Skin of body (tissue), 1 donor: ENCODE measurements at regions not wholly inside any gene's neighbourhood (a gene's known extent, or its start where the extent isn't known, plus 50 kb on each side); places are given as distances from the start of the nearest gene placed in this dataset.

Source experiments
- DNase-seq: peaks from one replicate; lab custom pipeline; 2025; lab: John Stamatoyannopoulos, UW

DNA sequence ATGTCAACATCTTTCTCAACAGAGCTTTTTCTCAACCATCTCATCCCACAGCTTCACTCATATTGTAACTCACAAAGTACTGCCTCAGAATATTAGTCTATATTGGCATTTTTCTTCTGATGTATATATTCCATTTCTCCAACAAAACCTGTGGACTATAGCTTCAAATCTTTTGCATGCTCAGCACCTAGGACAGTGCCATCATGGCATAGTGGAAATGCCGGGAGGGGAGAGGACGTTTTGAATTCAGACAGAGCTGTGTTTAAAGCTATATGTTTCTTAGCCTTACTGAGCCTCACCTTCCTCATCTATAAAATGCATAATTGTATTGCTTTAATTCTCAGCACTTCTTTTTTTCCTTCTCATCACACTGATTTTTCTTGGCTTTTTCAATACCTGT, 452.6 kb downstream of the GALC start:
- no peak for DNase-seq

DNA sequence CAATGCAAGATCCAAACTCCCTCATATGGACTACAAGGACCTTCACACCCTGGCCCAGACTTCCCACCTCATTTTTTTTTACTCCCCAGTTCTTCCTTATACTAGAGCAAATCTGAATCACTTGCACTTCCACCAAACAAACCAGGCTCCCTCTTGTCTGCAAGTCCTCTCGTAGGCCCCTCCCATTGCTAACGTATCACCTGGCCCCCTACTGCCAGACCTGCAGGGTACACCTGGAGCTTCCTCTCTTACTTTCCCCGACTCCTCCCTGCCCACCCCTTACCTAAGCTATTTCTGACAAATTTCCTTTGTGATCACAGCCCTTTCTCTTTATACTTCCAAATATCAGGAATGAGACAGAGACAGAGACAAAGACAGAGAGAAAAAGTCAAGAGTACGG, 463.9 kb downstream of the GALC start:
- DNase-seq: no peak

DNA sequence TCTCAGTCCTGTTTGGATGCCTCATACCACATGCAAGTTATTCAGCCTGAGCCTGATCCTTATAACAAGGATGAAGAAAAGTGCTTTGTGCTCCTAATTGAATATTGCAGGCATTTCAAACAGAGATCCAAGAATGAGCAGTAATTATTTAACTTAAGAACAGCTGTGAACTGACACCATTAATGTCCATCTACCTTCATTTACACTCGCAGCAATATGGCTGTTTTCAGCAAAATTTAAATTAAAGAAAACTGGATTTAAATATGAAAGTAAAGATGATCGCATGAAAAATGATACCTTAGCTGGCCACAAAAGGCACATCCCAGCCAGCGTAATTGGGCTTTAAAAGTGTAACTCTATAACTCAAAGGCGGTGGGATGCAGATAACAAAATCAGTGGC, 466.3 kb downstream of the GALC start:
- DNase-seq: no peak

DNA sequence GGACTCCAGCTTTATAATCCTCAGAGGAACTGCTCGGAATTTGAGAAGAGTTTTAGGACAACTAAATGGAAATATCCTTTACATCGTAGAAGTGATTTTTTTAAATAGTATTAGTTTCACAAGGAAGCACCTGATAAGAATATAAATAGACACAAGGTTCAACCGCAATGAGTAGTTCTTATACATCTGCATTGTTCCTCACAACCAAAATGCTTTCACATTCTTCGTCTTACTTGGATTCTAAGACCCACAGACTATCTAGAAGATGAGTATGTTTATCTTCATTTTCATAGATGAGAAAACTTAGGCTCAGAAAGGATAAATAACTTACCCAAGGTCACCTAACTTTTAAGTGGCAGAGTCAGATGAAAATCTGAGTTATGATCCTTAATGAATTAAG, 469.0 kb downstream of the GALC start:
- no peak for DNase-seq

DNA sequence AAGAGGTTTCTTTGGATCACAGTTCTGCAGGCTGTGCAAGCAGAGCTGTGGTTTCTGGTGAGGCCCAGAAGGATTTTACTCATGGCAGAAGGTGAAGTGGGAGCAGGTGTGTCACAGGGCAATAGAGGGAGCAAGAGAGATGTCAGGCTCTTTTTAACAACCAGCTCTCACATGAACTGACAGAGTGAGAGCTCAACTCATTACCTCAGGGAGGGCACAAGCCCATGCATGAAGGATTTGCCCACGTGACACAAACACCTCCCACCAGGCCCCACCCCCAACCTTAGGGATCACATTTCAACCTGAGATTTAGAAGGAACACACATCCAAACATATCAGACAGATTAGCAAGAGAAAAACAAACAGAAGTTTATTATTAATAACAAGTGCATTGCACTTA, 470.4 kb downstream of the GALC start:
- DNase-seq: no peak

DNA sequence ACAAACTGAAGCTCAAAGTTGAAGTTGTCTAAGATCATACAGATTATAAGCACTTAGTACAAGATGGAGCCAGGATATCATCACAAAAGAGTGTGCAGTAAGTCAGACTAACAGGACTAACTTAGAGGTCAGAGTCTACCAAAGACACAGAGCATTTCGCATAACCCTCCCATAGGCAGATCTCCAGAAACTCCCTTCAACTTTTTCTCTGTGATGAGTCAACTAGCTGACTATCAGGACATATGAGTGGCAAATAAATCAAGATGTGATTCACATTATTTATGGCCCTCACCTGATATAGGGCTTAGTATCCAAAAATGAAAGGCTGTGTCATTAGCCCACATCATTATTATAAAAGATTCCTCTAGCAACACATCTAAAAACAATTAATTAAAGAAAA, 484.6 kb downstream of the GALC start:
- no peak for DNase-seq

DNA sequence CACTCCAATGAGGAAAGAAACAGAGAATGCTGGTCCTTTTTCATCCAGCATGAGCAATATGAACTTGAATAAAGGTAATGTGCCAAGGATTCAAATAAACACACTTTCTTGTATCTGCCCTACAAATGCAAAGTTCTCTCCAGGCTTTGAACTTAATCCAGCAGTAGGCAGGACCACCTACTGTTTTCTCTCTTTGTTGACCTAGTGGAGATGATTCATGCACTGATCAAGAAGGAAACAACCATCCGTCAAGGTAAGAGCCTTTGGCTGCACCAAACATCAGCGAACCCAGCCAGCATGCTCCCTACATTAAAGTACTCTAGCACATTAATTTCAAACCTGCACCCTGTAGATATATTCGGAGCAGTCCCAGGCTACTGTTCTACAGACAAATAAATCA, 489.3 kb downstream of the GALC start:
- DNase-seq: no peak

DNA sequence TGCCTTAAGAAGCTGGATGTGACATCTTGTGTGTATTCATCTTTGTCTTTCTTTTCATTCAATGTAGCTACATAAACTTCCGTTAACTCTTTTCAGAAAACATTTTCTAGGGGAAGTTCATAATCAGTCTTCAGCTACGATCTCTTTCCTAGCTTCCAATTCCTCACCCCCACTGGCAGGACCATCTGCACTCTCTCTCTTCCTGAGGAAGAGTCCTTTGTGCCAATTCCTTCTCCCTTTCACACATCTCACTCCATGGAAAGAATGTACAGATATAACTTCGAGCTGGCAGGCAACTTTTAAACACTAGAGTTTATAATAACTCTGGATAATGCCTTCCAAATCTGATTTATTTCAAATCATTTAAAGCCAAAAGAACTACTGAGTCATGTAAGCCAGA, 495.7 kb downstream of the GALC start:
- DNase-seq: no peak

DNA sequence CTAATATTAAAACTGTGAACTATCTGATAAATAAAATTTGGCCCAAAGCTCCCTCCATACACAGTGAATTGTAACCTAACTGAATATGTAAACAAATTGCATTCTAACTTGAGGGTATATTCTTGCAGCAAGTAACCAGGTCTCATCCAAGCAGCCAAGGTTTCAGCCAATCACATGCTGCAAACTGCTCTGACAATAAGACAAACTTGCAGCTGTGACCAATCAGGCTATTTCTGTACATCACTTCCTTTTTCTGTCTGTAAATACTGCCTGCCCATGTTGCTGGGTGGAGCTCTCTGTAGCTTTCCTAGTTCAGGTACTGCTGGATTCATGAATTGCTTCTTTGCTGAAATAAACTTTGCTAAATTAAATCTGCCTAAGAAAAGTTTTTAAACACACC, 499.0 kb downstream of the GALC start:
- DNase-seq: no peak

DNA sequence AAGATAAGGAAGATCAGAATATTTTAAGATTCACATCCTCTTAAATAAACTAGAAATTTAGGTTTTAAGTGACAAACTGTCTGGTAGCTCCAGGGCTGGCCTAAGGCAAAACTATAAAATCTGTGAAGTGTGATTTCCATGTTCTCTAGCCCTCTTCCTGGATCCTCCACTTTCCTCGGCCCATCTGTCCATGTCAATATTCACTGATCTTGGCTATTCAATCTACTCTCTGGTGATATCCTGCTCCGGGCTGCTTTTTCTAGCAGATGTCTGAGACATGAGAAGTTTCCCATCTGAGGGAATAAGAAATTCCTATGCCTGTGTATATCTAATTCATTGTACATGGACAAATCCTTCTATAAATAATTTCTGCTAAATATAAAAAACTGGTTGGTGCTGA, 500.4 kb downstream of the GALC start:
- DNase-seq: no peak

DNA sequence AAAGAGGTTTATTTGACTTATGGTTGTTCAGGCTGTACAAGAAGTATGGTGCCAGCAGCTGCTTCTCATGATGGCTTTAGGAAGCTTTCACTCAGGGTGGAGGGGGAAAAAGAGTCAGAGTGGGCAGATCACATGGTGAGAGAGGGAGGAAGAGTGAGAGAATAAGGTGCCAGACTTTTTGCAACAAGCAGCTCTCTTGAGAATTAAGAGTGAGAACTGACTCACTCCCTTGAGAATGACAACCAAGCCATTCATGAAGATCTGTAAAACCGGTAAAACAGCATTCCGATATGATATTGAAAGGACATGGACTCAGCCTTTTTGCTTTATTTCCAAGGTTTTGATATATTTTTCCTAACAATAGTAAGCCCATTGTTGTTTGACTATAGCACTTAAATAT, 501.2 kb downstream of the GALC start:
- no peak for DNase-seq

DNA sequence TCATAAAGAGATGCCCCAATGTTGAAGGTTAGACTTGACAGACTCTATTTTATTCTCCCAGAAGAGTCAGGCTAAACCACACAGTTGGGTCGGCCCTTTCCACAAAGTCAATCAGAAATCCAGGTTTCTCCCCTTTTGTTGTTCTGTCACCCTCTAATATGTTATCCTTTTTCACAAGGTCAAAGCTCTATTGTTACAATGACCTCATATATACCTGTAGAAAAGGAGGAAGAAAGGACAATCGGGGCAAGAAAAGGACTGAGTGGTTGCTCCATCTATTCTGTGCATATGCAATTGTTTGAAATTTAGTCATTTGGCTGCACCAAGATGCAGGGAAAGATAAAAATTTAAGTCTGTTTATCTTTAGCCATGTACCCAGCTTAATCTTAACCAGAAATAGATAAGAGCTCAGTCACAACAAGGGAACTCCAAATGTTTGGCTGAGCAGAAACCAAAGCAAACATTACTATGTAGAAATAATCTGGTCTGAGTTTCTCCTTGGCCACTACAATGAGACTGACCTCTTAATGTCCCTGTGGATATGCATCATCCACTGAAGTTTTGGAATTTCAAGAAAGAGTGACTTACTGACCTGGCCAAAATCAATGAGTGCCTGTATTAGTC, 503.7 kb downstream of the GALC start:
- no peak for DNase-seq

DNA sequence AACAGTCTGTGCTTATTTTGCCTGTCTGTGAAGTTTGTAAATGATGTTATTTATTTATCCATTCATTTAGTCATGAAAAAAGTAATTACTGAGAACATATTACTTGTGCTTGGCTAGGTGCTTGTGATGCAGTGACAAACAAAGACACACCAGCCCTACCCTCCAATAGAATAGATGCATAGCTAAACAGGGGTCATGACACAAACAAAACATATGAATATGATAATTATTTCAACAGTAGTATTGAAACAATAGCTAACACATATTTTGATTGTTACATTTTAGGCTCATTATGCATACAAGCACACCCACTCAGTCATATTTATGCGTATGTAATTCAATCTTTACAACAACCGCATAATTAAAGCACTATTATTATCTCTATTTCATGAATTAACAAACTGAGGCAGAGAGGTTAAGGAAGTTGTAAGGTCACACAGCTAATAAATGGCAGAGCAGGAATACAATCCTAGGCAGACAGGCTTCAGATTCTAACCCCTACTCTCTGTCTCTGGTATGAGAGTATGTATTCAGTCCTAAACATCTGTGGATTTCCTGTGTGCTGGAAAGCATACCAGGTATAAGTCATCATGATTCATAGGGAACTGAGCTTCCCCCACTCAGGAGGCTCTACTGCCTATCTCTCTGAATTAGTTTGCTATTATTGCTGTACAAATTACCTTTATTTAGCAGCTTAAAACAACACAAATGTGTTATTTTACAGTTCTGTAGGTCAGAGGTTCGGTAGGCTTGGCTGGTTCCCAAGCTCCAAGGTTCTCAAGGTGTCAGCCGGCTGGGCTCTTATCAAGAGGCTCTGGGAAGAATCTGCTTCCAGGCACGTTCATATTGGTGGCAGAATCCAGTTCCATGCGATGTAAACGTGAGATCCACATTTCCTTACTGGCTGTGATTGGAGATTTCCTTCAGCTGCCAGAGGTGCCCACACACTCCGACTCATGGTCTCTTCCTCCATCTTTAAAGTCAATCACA, 509.4 kb downstream of the GALC start:
- no peak for DNase-seq

DNA sequence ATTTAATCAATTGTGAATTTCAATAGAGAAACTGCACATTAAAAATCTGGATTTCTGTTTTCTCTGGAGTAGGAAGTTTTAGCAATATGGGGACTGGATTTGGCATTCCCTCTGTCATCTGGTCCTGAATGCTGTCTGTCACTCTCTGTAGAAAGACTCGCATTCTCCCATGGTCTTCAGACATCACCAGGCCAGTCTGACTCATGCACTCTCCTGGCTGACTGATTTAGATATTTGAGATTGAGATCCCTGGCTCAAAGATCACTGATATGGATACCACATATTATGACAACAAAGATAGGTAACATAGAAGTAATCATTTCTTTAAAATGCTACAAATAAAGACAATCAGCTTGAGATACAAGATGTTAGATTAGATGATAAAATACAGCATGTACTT, 524.5 kb downstream of the GALC start:
- no peak for DNase-seq

DNA sequence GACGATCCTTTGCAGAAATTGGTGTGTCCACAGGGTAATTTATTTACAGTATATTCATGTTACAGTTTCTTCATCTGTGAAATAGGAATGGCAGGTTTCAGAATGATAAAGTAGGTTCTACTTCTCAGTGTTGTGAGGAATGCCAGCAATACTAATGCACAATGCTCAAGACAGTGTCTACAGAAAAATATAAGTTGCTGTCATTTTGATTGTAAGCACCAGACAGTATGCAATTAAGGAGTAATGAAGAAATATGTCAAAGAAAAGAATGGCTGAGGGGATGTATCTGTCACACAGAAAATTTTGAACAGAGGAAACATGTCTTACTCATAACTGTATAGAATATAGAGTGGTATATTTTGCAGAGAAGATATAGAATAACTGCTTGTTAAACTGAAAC, 525.4 kb downstream of the GALC start:
- no peak for DNase-seq

DNA sequence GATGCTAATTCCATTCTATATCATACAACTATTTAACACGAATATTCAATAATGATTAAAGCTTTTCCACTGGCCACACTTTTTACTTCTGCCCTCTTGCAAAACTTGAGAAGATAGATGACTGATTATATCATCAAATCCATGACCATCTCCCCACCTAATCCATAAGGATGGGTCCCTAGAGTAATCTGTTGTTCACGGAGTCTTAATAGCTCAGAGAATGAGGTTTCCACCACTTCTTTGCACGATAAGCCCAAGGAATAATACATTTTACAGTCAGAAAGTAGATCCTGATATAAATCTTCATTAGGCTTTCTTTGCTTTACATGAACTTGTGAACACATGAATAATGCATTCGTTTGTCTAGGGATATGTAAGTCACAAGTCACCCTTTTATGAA, 527.2 kb downstream of the GALC start:
- DNase-seq: no peak

DNA sequence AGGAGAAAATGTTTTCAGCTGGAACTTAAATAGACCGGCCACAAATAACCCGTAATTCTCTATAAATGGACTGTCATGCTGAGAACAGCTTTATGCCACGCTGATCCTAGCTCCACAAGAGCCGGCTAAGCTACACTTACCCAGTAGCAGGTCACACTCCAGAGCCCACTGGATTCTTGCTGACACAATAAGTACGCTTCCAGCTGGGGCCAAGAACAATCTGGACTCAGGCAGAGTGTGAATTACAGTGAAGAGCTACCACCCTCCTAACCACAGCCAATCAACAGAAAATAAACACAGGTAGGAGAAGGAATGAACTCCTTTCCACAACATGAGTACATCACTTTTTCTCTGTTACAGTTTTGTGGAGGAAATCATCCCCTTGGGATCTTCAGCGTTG, 531.3 kb downstream of the GALC start:
- no peak for DNase-seq

DNA sequence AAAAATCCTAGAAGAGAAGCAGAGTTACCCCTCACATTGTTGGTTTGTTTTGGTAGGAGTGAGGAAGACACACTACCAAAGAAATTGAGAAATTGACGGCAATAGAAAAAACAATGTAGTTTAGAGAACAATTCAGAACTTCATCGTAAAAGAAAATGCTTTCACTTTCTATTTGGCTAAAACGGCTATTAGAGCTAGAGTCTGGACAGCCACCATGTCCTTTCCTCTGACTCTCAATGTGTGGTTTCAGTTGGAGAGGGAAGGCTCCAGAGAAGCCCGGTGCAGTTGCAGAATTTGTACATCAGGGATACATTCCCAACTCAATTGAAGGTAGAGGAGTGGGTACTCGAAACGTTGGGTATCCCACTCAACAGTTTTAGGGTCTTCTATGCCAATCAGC, 535.3 kb downstream of the GALC start:
- no peak for DNase-seq

DNA sequence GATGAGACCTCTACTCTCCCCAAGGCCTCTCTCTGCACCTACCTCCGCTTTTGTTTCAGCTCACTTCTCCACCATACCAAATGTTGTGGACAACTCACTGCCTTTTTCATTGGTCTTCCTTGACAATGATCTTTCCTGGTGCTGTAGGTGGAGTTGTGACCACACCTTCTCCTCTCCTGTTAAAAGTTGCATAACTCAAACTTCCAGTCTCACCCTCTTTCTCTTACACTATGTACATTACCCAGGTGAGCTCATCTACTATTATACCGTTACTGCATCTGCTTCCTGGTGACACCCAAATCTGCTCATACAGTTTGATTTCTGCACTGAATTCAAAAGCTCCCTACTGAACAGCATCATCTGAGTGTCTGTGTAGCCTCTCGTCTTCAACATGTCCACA, 542.8 kb downstream of the GALC start:
- no peak for DNase-seq

DNA sequence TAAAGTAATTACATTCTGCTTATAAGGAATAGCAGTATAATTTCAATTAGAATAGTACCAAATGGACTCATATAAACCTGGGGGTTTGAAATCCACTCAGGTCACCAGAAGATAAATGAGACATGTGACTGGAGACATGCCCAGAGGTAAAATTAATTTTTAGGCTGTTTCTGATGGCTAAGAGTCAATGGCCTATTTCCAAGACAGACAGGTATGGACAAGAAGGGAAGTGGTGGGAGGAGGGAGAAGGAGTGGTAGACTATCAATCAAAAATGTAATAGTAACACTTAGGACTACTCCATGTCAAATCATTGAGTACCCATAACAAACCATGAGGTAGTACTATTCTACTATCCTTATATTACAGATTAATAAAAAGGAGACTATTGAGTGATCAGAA, 544.0 kb downstream of the GALC start:
- DNase-seq: no peak

DNA sequence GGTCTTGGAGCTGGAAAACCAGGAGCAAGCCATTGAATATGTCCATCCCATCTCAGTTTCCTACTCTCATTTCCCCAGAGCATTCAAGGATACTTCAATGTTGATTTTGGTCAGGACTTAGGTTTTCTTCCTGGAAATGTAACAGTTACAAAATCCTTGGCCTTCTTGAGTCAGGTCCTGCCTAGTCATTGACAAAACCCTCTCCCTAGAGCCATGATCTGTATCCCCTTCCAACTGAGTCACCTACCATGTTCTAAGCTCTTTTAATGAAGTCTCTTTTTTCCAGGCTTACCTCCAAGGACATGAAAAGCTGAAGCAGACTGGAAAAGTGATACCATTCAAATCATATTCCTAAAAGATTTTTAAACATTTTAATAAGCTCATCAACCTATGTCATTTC, 549.2 kb downstream of the GALC start:
- DNase-seq: no peak

DNA sequence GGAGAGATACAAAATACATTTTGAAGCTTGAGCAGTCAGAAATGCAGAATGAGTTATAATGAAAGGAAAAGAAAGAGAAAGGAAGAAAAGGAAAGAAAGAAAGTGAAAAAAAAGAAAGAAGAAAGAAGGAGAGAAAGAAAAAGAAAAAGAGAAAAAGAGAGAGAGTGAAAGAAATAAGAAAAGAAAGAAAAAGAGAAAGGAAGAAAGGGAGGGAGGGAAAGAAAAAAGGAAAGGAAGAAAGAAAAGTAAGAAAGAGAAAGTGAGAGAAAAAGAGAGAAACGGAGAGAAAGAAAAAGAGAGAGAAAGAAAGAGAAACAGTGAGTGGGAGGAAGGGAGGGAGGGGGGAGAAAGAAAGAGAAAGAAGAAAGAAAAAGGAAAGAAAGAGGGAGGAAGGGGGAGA, 549.9 kb downstream of the GALC start:
- no peak for DNase-seq

DNA sequence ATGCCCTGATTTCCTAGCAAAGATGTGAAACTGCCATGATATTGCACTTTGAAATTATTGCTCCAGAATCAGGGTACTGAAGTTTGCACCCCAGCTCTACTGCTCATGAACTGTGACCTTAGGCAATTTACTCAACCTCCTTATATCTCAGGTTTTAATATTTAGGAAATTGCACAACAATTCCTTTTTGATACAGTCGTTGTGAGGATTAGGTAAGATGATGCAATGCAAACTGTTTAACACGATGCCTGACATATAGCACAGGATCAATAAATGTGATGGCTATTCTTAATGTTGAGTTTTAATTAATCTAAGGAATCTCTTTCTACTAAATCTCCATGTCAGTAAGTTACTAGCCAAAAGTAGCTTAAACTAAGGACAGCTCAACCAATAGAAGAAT, 555.8 kb downstream of the GALC start:
- DNase-seq: no peak
